H9 (cell line): ENCODE measurements at regions not wholly inside any gene's neighbourhood (a gene's known extent, or its start where the extent isn't known, plus 50 kb on each side); places are given as distances from the start of the nearest gene placed in this dataset.

Source experiments
- DNase-seq: peaks from one replicate; pipeline ENCODE4 v3.0.0-alpha.2; 2017
- H2AFZ ChIP-seq: one replicate; pipeline ENCODE4 v1.6.1; 2013; ENCODE audit warnings: mild to moderate bottlenecking, low read length, control low read depth, moderate library complexity
- H2AK5ac ChIP-seq: 2 replicates; pipeline ENCODE4 v1.6.1; 2013; ENCODE audit warnings: low read length, control low read depth, mixed read lengths; ENCODE audit not compliant: insufficient read length
- H2BK120ac ChIP-seq: one replicate; pipeline ENCODE4 v1.6.1; 2013; ENCODE audit warnings: low read depth, mild to moderate bottlenecking, low read length, control low read depth, inconsistent platforms; ENCODE audit not compliant: poor library complexity, severe bottlenecking
- H2BK12ac ChIP-seq: 2 replicates; pipeline ENCODE4 v1.6.1; 2013; ENCODE audit warnings: low read length, control low read depth, mixed read lengths, low read depth; ENCODE audit not compliant: insufficient read length
- H2BK15ac ChIP-seq: 2 replicates; pipeline ENCODE4 v1.6.1; 2013; ENCODE audit warnings: low read depth, low read length, control low read depth
- H2BK20ac ChIP-seq: one replicate; pipeline ENCODE4 v1.6.1; 2013; ENCODE audit warnings: low read depth, mild to moderate bottlenecking, low read length, control low read depth, inconsistent platforms; ENCODE audit not compliant: poor library complexity, severe bottlenecking
- H2BK5ac ChIP-seq: 2 replicates; pipeline ENCODE4 v1.6.1; 2013; ENCODE audit warnings: low read length, control low read depth, mixed read lengths; ENCODE audit not compliant: insufficient read length
- H3K14ac ChIP-seq: 2 replicates; pipeline ENCODE4 v1.6.1; 2013; ENCODE audit warnings: low read length, control low read depth; ENCODE audit not compliant: insufficient read depth
- H3K18ac ChIP-seq: 2 replicates; pipeline ENCODE4 v1.6.1; 2013; ENCODE audit warnings: low read depth, mild to moderate bottlenecking, mixed read lengths, low read length, control low read depth; ENCODE audit not compliant: insufficient read length
- H3K23ac ChIP-seq: 2 replicates; pipeline ENCODE4 v1.6.1; 2013; ENCODE audit warnings: low read length, control low read depth, mixed read lengths, low read depth; ENCODE audit not compliant: insufficient read length
- H3K23me2 ChIP-seq: 2 replicates; pipeline ENCODE4 v1.6.1; 2013; ENCODE audit warnings: low read depth, mild to moderate bottlenecking, mixed read lengths, low read length, control low read depth; ENCODE audit not compliant: insufficient read length, poor library complexity, severe bottlenecking
- H3K27ac ChIP-seq: 2 replicates; pipeline ENCODE4 v1.5.1; 2013; ENCODE audit warnings: low read length, control low read depth, mixed read lengths, low read depth; ENCODE audit not compliant: insufficient read length
- H3K27me3 ChIP-seq: 2 replicates; pipeline ENCODE4 v1.6.1; 2013; ENCODE audit warnings: low read length, control low read depth, inconsistent platforms; ENCODE audit not compliant: insufficient read depth
- H3K4ac ChIP-seq: 2 replicates; pipeline ENCODE4 v1.6.1; 2013; ENCODE audit warnings: low read depth, mild to moderate bottlenecking, control low read depth, inconsistent platforms, low read length, moderate library complexity
- H3K4me1 ChIP-seq: 2 replicates; pipeline ENCODE4 v1.6.1; 2013; ENCODE audit warnings: low read length, control low read depth, inconsistent platforms; ENCODE audit not compliant: insufficient read depth
- H3K4me2 ChIP-seq: 2 replicates; pipeline ENCODE4 v1.6.1; 2013; ENCODE audit warnings: low read length, control low read depth, mixed read lengths; ENCODE audit not compliant: insufficient read length, insufficient read depth
- H3K56ac ChIP-seq: 2 replicates; pipeline ENCODE4 v1.6.1; 2013; ENCODE audit warnings: low read depth, mild to moderate bottlenecking, mixed read lengths, low read length, control low read depth; ENCODE audit not compliant: insufficient read length
- H3K79me1 ChIP-seq: 2 replicates; pipeline ENCODE4 v1.6.1; 2013; ENCODE audit warnings: low read depth, mild to moderate bottlenecking, moderate library complexity, low read length, control low read depth, inconsistent platforms; ENCODE audit not compliant: insufficient read depth, poor library complexity, severe bottlenecking
- H3K79me2 ChIP-seq: 2 replicates; pipeline ENCODE4 v1.6.1; 2013; ENCODE audit warnings: low read length, control low read depth, inconsistent platforms; ENCODE audit not compliant: insufficient read depth
- H3K9ac ChIP-seq: 2 replicates; pipeline ENCODE4 v1.6.1; 2013; ENCODE audit warnings: low read length, control low read depth, mixed read lengths; ENCODE audit not compliant: insufficient read length; ENCODE audit errors: extremely low read depth
- H3K9me3 ChIP-seq: one replicate; pipeline ENCODE4 v1.6.1; 2013; ENCODE audit warnings: low read depth, low read length, inconsistent platforms; ENCODE audit not compliant: control insufficient read depth
- H3T11ph ChIP-seq: one replicate; pipeline ENCODE4 v1.6.1; 2013; ENCODE audit warnings: mild to moderate bottlenecking, low read length, control low read depth, inconsistent platforms
- H4K20me1 ChIP-seq: one replicate; pipeline ENCODE4 v1.6.1; 2013; ENCODE audit not compliant: control insufficient read depth, insufficient read length, insufficient read depth
- H4K5ac ChIP-seq: 2 replicates; pipeline ENCODE4 v1.6.1; 2013; ENCODE audit warnings: low read depth, mild to moderate bottlenecking, mixed read lengths, low read length, control low read depth; ENCODE audit not compliant: insufficient read length
- H4K8ac ChIP-seq: replicated peaks from 2 replicates; pipeline ENCODE4 v1.6.1; 2013; ENCODE audit warnings: low read length, control low read depth, mixed read lengths, low read depth; ENCODE audit not compliant: insufficient read length
- H4K91ac ChIP-seq: 2 replicates; pipeline ENCODE4 v1.6.1; 2013; ENCODE audit warnings: low read depth, mild to moderate bottlenecking, moderate library complexity, mixed read lengths, low read length, control low read depth; ENCODE audit not compliant: insufficient read length
- H3K27ac Mint-ChIP-seq, 3 experiments: 2 replicates in 2 of 3; 3 replicates in 1 of 3; pipeline ENCODE4 v1.8.0; 2020 to 2021; ENCODE audit warnings: mixed read lengths in 3 of 3, mild to moderate bottlenecking in 1 of 3, moderate library complexity in 1 of 3
- H3K27me3 Mint-ChIP-seq: 2 replicates; pipeline ENCODE4 v1.8.0; 2021; ENCODE audit warnings: low read depth, mild to moderate bottlenecking, moderate library complexity, mixed read lengths
- H3K36me3 Mint-ChIP-seq, 3 experiments: 2 replicates in 2 of 3; 3 replicates in 1 of 3; pipeline ENCODE4 v1.8.0; 2020 to 2021; ENCODE audit warnings: low read depth in 3 of 3, mixed read lengths in 3 of 3; ENCODE audit not compliant: insufficient read depth in 1 of 3
- H3K4me1 Mint-ChIP-seq, 2 experiments: 2 replicates each; pipeline ENCODE4 v1.8.0; 2020; ENCODE audit warnings: mixed read lengths in 2 of 2
- H3K4me3 Mint-ChIP-seq, 2 experiments: 2 replicates in 1 of 2; 3 replicates in 1 of 2; pipeline ENCODE4 v1.8.0; 2020 to 2021; ENCODE audit warnings: mild to moderate bottlenecking in 2 of 2, mixed read lengths in 2 of 2, moderate library complexity in 1 of 2
- H3K9me3 Mint-ChIP-seq, 2 experiments: 2 replicates in 1 of 2; 3 replicates in 1 of 2; pipeline ENCODE4 v1.8.0; 2020; ENCODE audit warnings: mild to moderate bottlenecking in 2 of 2, mixed read lengths in 2 of 2, moderate library complexity in 1 of 2
- CTCF ChIP-seq: fragments of 200-600 bp; sonication (generic); conservative IDR thresholded peaks from 3 replicates; pipeline ENCODE4 v1.8.0; 2021; ENCODE audit warnings: antibody characterized with exemption, mild to moderate bottlenecking
- WGBS: extraction: QIAGEN DNeasy Blood & Tissue Kit; methylation state at CpG from one replicate; pipeline ENCODE4 v1.1.7; 2013; ENCODE audit warnings: missing lambda C conversion rate, low lambda C conversion rate, mixed read lengths; ENCODE audit not compliant: insufficient read length; ENCODE audit errors: extremely low coverage; 5-methylcytosine and 5-hydroxymethylcytosine counted together

- no peak overlapping the region for H3K4ac ChIP-seq
- H3K27ac Mint-ChIP-seq = peak overlapping the region in 1 of 3 experiments; percentile 40; a peak in 1 of 7 replicates
Measured at GRCh38 chr16:61165797-61166196, 870.4 kb downstream of the CDH8 start.

More at GRCh38 chr16:61165797-61166196, 870.4 kb downstream of the CDH8 start:
- Histone ChIP-seq H4K5ac (no peak overlapping the region), H3T11ph (no peak overlapping the region), H2AFZ (no peak overlapping the region), H2AK5ac (no peak overlapping the region), H3K9ac (no peak overlapping the region), H3K9me3 (no peaks in the 10 kb centered on the region), H4K8ac (no peak overlapping the region), H4K20me1 (no peaks in the 10 kb centered on the region), H3K14ac (no peak overlapping the region), H2BK20ac (no peak overlapping the region), H3K4me2 (no peak overlapping the region), H3K18ac (no peak overlapping the region), H3K56ac (no peak overlapping the region), H3K79me1 (no peaks in the 10 kb centered on the region), H3K23ac (no peak overlapping the region), H3K27ac (no peak overlapping the region), H3K4me1 (no peaks in the 10 kb centered on the region), H2BK15ac (no peak overlapping the region), H2BK120ac (no peak overlapping the region), H2BK12ac (no peak overlapping the region), H3K27me3 (no peaks in the 10 kb centered on the region), H4K91ac (no peak overlapping the region), H3K79me2 (no peaks in the 10 kb centered on the region), H3K23me2 (no peaks in the 10 kb centered on the region), H2BK5ac (no peak overlapping the region)
- no CpG with 5 or more reads among the region's 3 CpGs for WGBS
- Mint-ChIP-seq H3K4me1 (no peaks in the 10 kb centered on the region), H3K4me3 (no peak overlapping the region), H3K9me3 (peaks cover 2 to 3% of the 10 kb centered on the region in 2 experiments; a peak in 2 of 5 replicates), H3K27me3 (no peaks in the 10 kb centered on the region), H3K36me3 (peaks cover 0 to 4% (median 0%) of the 10 kb centered on the region in 3 experiments; a peak in 1 of 7 replicates)
- no peak for DNase-seq
- TF ChIP-seq CTCF = no peak
